Caco-2 (cell line): ENCODE measurements at regions not wholly inside any gene's neighbourhood (a gene's known extent, or its start where the extent isn't known, plus 50 kb on each side); places are given as distances from the start of the nearest gene placed in this dataset.

Source experiments
- BruUV-seq: library from RNA; stranded (reverse); fragments of 400-500 nt; replicated peaks from 2 replicates; lab custom pipeline; 2021; lab: Mats Ljungman, UMichigan
- CTCF ChIA-PET: fragments of 300-600 bp; sonication (Branson Sonifier 250); formaldehyde crosslinking; loops from one replicate; lab custom pipeline; 2022; ENCODE audit warnings: antibody characterized with exemption; lab: Charles Lee
- POLR2A ChIA-PET: fragments of 300-600 bp; sonication (Branson Sonifier 250); formaldehyde crosslinking; loops from one replicate; lab custom pipeline; 2022; ENCODE audit warnings: antibody characterized with exemption; lab: Charles Lee
- DNase-seq, 2 experiments: peaks; one replicate each; pipeline versions ENCODE4 v3.0.0 to v3.0.0-alpha.2; 2020 to 2022
- H3K27me3 ChIP-seq: replicated peaks from 2 replicates; pipeline ENCODE4 v1.6.0; 2011; ENCODE audit warnings: low read length; ENCODE audit not compliant: control insufficient read depth, insufficient read depth
- H3K36me3 ChIP-seq: 2 replicates; pipeline ENCODE4 v1.5.1; 2011; ENCODE audit warnings: low read length; ENCODE audit not compliant: control insufficient read depth, insufficient read depth
- H3K4me1 ChIP-seq: fragments of 250-450 bp; sonication (Bioruptor Pico); 2 replicates; pipeline ENCODE4 v1.5.1; 2020; ENCODE audit warnings: mild to moderate bottlenecking
- H3K4me3 ChIP-seq: 2 replicates; pipeline ENCODE4 v1.5.1; 2011; ENCODE audit warnings: low read depth, mild to moderate bottlenecking, control low read depth, low read length
- H3K9me3 ChIP-seq: fragments of 250-450 bp; sonication (Bioruptor Pico); 2 replicates; pipeline ENCODE4 v1.5.1; 2020; ENCODE audit warnings: mild to moderate bottlenecking, moderate library complexity
- H3K27ac Mint-ChIP-seq: one replicate; pipeline ENCODE4 v1.8.0; 2022; ENCODE audit warnings: mixed read lengths; ENCODE audit not compliant: unreplicated experiment
- H3K27me3 Mint-ChIP-seq: one replicate; pipeline ENCODE4 v1.8.0; 2022; ENCODE audit warnings: mixed read lengths; ENCODE audit not compliant: insufficient read depth, unreplicated experiment
- H3K36me3 Mint-ChIP-seq: one replicate; pipeline ENCODE4 v1.8.0; 2022; ENCODE audit warnings: mild to moderate bottlenecking, mixed read lengths; ENCODE audit not compliant: insufficient read depth, unreplicated experiment
- H3K4me1 Mint-ChIP-seq: one replicate; pipeline ENCODE4 v1.8.0; 2022; ENCODE audit warnings: low read depth, mixed read lengths; ENCODE audit not compliant: unreplicated experiment
- H3K4me3 Mint-ChIP-seq: one replicate; pipeline ENCODE4 v1.8.0; 2022; ENCODE audit warnings: mild to moderate bottlenecking, moderate library complexity, mixed read lengths; ENCODE audit not compliant: unreplicated experiment
- H3K9me3 Mint-ChIP-seq: one replicate; pipeline ENCODE4 v1.8.0; 2022; ENCODE audit warnings: mixed read lengths; ENCODE audit not compliant: unreplicated experiment
- intact Hi-C: fragments of 100-400 bp; cut with micrococcal nuclease; formaldehyde crosslinking; loops from one replicate; pipeline ENCODE4 v1.10.0; 2022; ENCODE audit not compliant: unreplicated experiment
- TF ChIP-seq, protein P1 (sequence below), 2 experiments: fragments of 200-600 bp in 1 of 2; IDR thresholded peaks; 1 replicate in 1 of 2; 2 replicates in 1 of 2; pipeline versions ENCODE4 v1.5.1 to v1.8.0; 2011 to 2022; ENCODE audit warnings: antibody characterized with exemption in 1 of 2, control low read depth in 1 of 2, inconsistent platforms in 1 of 2, low read depth in 1 of 2, low read length in 1 of 2, mild to moderate bottlenecking in 1 of 2, moderate library complexity in 1 of 2; ENCODE audit not compliant: insufficient read depth in 1 of 2, severe bottlenecking in 1 of 2, unreplicated experiment in 1 of 2

DNA sequence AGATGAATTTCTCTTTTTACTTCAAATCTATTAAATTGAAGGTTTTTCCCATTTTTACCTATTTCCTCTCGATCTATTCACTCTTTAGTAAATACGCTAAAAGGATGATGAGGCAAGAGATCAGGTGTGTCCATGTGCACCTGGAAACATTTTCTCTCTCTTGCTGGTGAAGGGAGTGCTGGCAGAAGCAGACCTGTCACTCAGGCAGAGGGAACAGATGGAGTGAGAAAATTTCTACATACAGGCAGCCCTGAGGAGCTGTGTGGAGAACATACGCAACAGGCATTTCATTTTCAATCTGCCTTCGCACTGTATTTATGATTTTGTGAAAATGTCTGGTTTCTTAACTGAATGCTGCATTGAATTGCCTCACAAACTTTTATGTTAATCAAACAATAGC is 249.5 kb downstream of the GPM6A start:
- no TSS peak for BruUV-seq
- Mint-ChIP-seq H3K27ac (no peak overlapping the region), H3K4me3 (no peak overlapping the region), H3K4me1 (no peaks in the 10 kb centered on the region), H3K27me3 (peaks cover 6% of the 10 kb centered on the region), H3K36me3 (no peaks in the 10 kb centered on the region), H3K9me3 (no peaks in the 10 kb centered on the region)
- no peaks in the 10 kb centered on the region for H3K36me3 ChIP-seq
- H3K27me3 ChIP-seq, result no peaks in the 10 kb centered on the region
- ChIA-PET POLR2A (no interaction called here), CTCF (no interaction called here)
- TF ChIP-seq, protein P1, sequence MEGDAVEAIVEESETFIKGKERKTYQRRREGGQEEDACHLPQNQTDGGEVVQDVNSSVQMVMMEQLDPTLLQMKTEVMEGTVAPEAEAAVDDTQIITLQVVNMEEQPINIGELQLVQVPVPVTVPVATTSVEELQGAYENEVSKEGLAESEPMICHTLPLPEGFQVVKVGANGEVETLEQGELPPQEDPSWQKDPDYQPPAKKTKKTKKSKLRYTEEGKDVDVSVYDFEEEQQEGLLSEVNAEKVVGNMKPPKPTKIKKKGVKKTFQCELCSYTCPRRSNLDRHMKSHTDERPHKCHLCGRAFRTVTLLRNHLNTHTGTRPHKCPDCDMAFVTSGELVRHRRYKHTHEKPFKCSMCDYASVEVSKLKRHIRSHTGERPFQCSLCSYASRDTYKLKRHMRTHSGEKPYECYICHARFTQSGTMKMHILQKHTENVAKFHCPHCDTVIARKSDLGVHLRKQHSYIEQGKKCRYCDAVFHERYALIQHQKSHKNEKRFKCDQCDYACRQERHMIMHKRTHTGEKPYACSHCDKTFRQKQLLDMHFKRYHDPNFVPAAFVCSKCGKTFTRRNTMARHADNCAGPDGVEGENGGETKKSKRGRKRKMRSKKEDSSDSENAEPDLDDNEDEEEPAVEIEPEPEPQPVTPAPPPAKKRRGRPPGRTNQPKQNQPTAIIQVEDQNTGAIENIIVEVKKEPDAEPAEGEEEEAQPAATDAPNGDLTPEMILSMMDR (IDR thresholded peaks at IDR 0.05; ENCODE audit: insufficient read depth in 1 of 2, low read depth in 1 of 2, low read length in 1 of 2, severe bottlenecking in 1 of 2, unreplicated experiment in 1 of 2), result no peak
- H3K9me3 ChIP-seq, result no peaks in the 10 kb centered on the region
- no peaks in the 10 kb centered on the region for H3K4me1 ChIP-seq
- no peak for DNase-seq
- intact Hi-C loops, result no loop called here
- no peak overlapping the region for H3K4me3 ChIP-seq
